Cardiac fibroblast (primary cell): ENCODE measurements at regions not wholly inside any gene's neighbourhood (a gene's known extent, or its start where the extent isn't known, plus 50 kb on each side); places are given as distances from the start of the nearest gene placed in this dataset.

ENCODE experiments used
- DNase-seq, 2 donors: peaks; one replicate each; pipeline versions ENCODE4 v3.0.0 to v3.0.0-alpha.2; 2010; ENCODE audit warnings: low read depth in 2 of 2
- H3K4me3 ChIP-seq, 2 donors: replicated peaks in 1 of 2; 1 replicate in 1 of 2; 2 replicates in 1 of 2; pipeline ENCODE4 v1.5.1; 2011; ENCODE audit warnings: low read depth in 2 of 2, low read length in 2 of 2, mild to moderate bottlenecking in 2 of 2, moderate library complexity in 1 of 2
- TF ChIP-seq, protein P1 (sequence below): IDR thresholded peaks from one replicate; pipeline ENCODE4 v1.5.1; 2011; ENCODE audit warnings: low read depth, mild to moderate bottlenecking, low read length, inconsistent platforms

DNA sequence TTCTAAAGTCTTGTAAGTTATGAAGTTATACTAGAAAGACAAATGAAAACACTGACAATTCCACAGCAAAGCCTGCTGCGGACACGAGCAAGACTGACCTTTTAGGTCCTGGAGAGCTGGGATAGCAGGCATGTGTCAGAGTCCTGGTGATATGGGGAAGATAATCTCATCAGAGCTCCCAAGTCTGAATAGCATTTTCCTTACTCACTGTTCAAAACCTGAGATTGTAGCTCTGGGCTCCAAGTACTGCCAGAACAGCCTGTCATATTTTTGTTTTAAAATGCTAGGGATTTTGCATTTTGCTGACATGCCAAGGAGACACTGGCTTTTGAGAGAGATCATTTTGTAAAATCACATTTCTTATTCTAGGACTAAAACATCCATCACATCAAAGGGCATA, 90.1 kb downstream of the DRD1 start:
- H3K4me3 ChIP-seq, result no peak overlapping the region
- no peak for DNase-seq
- TF ChIP-seq, protein P1, sequence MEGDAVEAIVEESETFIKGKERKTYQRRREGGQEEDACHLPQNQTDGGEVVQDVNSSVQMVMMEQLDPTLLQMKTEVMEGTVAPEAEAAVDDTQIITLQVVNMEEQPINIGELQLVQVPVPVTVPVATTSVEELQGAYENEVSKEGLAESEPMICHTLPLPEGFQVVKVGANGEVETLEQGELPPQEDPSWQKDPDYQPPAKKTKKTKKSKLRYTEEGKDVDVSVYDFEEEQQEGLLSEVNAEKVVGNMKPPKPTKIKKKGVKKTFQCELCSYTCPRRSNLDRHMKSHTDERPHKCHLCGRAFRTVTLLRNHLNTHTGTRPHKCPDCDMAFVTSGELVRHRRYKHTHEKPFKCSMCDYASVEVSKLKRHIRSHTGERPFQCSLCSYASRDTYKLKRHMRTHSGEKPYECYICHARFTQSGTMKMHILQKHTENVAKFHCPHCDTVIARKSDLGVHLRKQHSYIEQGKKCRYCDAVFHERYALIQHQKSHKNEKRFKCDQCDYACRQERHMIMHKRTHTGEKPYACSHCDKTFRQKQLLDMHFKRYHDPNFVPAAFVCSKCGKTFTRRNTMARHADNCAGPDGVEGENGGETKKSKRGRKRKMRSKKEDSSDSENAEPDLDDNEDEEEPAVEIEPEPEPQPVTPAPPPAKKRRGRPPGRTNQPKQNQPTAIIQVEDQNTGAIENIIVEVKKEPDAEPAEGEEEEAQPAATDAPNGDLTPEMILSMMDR, result no peak

DNA sequence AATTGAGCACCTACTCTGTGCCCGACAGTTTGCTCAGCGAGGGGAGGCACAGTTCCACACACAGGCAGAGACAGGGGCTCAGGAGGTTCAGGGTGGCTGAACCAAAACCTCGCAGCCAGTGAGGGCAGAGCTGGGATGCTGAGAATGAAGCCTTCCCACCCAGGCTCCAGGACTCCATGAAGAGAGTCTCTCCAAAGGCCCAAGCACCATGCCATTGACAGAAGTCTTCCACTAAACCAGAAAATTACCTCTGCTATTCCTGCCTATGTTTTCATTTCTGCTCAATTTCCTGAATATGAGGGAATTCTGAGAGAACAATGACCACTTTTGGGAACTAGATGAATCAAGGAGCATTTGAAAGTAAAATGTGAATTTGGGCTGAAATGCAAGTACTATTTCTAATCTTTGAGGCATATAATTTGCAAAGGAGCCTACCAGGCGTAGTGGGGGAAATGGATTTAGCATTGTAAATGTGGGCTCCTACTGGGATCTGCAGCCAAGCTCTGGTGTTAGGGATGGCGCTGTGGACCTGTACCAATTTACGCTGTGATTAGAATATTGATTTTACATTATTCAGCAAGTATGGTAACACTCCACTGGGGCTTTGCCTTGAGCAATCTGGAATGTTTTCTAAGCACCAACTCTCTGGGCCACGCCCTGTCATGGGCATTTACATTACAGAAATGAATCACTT, 91.9 kb downstream of the DRD1 start:
- no peak for DNase-seq
- TF ChIP-seq, protein P1, result no peak
- no peak overlapping the region for H3K4me3 ChIP-seq

DNA sequence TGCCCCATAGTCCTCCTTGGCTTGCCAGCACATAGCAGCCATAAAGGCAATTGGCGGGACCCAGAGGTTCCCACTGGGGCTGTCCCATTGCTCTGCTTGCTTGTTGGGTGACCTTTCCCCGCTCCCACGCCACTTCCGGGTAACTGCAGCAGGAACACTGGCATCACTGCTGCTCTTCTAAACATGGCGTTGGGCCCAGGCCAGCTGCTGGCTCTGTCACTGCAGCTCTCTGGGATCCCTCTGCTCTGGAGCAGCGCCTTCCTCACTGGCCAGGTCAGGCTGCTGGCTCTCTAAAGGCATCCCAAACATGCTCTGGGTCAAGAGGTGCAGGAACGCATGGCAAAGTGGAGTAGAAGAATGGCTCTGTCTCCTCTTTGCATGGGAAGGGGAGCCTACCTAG, 92.9 kb downstream of the DRD1 start:
- DNase-seq, result no peak
- TF ChIP-seq, protein P1, result no peak
- H3K4me3 ChIP-seq, result no peak overlapping the region

DNA sequence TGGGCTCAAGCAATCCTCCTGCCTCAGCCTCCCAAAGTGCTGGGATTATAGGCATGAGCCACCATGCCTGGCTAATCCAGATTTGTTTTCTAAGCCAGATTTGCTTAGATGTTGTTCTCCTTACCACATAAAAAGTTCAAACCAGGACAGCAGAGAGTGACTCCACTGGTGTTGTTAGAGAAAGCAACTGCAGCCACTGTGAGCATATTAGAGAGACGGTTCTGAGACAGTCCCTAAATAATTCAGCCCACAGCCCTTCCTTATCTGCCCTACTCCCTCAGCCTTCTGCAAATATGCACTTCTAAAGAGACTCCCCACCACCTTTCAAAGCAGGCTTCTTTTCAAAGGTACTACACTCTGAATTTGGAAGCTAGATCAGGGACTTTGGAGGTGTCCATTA, 96.1 kb downstream of the DRD1 start:
- TF ChIP-seq, protein P1, result no peak
- DNase-seq, result no peak
- H3K4me3 ChIP-seq, result no peak overlapping the region

DNA sequence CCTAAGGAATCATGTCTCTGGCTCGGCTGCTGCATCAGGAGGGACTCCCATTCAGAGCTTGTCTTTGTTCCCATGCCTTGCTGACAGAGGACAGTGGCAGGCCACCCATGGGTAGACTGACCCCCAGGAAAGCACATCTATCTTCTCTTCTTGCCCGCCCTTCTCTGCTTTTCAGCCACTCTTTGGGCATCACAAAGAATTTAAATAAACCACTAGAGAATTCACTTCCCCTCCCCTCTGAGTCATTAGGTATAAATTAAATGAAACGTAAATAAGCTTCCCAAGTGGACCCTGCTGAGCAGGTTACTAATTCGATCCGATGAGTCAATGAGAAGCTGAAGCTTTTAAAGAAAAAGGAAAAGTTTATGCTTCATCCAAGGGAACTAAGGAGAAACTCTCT, 97.0 kb downstream of the DRD1 start:
- no peak for DNase-seq
- no peak overlapping the region for H3K4me3 ChIP-seq
- TF ChIP-seq, protein P1, result no peak

DNA sequence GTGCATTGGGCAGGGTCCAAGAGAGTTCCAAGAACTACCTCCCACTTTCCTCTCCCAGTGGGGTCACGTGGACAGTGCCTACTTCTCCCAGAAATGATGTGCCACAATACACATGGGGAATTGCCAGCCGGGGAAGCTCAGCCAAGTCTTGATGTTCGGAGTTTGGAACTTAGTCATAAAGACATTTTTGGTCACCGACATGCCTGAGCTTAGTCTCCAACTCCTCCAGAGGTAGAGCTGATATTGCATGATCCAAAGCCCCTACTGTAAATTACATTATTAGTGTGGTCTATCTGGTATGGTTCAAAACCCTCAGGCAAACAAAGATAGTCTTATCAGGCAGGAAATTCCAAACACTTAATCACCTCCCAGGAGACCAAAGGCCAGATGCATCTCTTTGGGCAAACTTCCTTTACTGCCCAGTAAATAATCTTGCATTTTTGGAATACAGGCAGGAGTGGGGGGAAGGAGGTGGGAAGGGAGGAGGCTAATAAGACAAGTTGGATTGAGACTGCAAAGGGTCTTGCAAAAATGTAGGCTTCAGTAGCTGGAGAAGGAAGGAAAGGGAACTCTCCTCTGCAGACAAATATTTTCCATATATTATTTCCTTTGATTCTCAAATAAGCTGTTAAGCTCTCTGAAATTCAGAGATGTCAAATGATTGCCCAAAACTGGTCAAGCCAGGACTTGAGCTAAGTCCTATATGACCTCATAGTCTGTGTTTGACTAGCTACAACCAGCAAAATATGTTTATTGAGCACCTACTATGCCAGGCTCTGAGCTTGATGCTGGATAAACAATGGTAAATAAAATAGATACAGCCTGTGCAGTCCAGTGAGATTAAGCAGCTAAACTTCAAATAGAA, 99.4 kb downstream of the DRD1 start:
- H3K4me3 ChIP-seq, result no peak overlapping the region
- TF ChIP-seq, protein P1, result no peak
- peak; percentile 4 to 33 for DNase-seq
